Upper lobe of right lung (tissue), 1 donor: ENCODE measurements at regions not wholly inside any gene's neighbourhood (a gene's known extent, or its start where the extent isn't known, plus 50 kb on each side); places are given as distances from the start of the nearest gene placed in this dataset.
"Not testable (repeated sequence)": the region's sequence is repeated elsewhere in the genome, so short reads cannot be mapped to it uniquely, and the experiment has no call there.

Source experiments
- ATAC-seq: fragments of 200-7000 bp; cut with Tn5 transposase; one replicate; pipeline ENCODE4 v1.9.1; 2020; ENCODE audit warnings: mild to moderate bottlenecking, moderate library complexity
- DNase-seq: peaks from one replicate; pipeline ENCODE4 v3.0.0-alpha.2; 2020
- H3K27ac ChIP-seq: fragments of 200-600 bp; one replicate; pipeline ENCODE4 v1.8.0; 2022
- H3K27me3 ChIP-seq: fragments of 200-600 bp; one replicate; pipeline ENCODE4 v1.8.0; 2022; ENCODE audit warnings: mild to moderate bottlenecking
- H3K36me3 ChIP-seq: fragments of 200-600 bp; one replicate; pipeline ENCODE4 v1.8.0; 2022
- H3K4me1 ChIP-seq: fragments of 200-600 bp; one replicate; pipeline ENCODE4 v1.8.0; 2022
- H3K4me3 ChIP-seq: fragments of 200-600 bp; one replicate; pipeline ENCODE4 v1.8.0; 2022; ENCODE audit warnings: mild to moderate bottlenecking
- H3K9me3 ChIP-seq: fragments of 200-600 bp; one replicate; pipeline ENCODE4 v1.8.0; 2022
- intact Hi-C: fragments of 100-400 bp; cut with DNase I; formaldehyde crosslinking; loops from one replicate; pipeline ENCODE4 v1.11.0; 2022
- TF ChIP-seq, protein P1 (sequence below): fragments of 200-600 bp; IDR thresholded peaks from one replicate; pipeline ENCODE4 v1.8.0; 2022; ENCODE audit warnings: antibody characterized with exemption
- donor health status: DM: no; HTN: yes; CAD: no; lungs with severe emphysema.

DNA sequence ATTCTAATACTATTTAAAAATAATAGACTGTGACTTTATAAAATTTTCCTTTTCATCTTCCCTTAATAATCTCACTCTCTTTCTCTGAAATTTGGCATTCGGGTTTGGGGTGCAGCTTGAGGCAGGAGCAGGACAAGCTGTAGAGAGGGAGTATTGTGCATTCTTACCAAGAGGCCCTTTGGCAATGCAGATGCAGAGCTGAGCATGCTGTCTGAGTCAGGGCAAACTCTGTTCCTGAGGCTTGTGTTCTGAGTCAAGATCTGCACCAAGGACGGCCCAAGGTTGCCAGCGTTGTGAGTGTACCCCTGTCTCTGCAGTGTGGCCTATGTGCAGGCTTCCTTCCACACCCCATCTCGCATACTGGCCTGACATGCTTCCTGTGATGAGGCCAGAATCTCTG, 343.8 kb upstream of the FRG2C start:
- ATAC-seq (no peak), DNase-seq (no peak)
- Histone ChIP-seq H3K27me3 (no peaks in the 10 kb centered on the region), H3K9me3 (no peaks in the 10 kb centered on the region), H3K36me3 (no peaks in the 10 kb centered on the region), H3K4me1 (no peaks in the 10 kb centered on the region), H3K27ac (no peak overlapping the region), H3K4me3 (no peak overlapping the region)
- intact Hi-C loops: no loop called here
- TF ChIP-seq, protein P1, sequence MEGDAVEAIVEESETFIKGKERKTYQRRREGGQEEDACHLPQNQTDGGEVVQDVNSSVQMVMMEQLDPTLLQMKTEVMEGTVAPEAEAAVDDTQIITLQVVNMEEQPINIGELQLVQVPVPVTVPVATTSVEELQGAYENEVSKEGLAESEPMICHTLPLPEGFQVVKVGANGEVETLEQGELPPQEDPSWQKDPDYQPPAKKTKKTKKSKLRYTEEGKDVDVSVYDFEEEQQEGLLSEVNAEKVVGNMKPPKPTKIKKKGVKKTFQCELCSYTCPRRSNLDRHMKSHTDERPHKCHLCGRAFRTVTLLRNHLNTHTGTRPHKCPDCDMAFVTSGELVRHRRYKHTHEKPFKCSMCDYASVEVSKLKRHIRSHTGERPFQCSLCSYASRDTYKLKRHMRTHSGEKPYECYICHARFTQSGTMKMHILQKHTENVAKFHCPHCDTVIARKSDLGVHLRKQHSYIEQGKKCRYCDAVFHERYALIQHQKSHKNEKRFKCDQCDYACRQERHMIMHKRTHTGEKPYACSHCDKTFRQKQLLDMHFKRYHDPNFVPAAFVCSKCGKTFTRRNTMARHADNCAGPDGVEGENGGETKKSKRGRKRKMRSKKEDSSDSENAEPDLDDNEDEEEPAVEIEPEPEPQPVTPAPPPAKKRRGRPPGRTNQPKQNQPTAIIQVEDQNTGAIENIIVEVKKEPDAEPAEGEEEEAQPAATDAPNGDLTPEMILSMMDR: no peak

DNA sequence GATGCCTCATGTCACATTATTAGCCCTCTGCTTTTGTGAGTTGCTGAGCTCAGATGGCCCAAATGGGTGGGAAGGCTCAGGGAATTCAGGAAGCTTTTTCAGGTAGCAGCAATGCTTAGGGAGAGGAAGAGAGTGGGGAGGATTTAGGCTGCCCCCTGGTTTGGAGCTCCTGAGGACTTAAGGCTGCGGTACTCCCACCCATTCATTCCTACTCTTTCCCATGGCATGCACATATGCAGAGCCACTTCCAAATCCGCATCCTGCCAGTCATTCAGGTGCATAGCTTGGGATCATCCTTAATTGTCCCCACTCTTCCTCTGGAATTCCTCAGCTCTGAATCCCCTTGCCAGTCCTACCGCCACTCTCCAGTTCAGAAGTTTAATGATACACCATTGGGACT, 343.1 kb upstream of the FRG2C start:
- H3K27ac ChIP-seq: no peak overlapping the region
- H3K9me3 ChIP-seq: no peaks in the 10 kb centered on the region
- TF ChIP-seq, protein P1: no peak
- intact Hi-C loops: no loop called here
- no peaks in the 10 kb centered on the region for H3K36me3 ChIP-seq
- no peak for ATAC-seq
- no peaks in the 10 kb centered on the region for H3K27me3 ChIP-seq
- H3K4me1 ChIP-seq: no peaks in the 10 kb centered on the region
- H3K4me3 ChIP-seq: no peak overlapping the region
- DNase-seq: no peak

DNA sequence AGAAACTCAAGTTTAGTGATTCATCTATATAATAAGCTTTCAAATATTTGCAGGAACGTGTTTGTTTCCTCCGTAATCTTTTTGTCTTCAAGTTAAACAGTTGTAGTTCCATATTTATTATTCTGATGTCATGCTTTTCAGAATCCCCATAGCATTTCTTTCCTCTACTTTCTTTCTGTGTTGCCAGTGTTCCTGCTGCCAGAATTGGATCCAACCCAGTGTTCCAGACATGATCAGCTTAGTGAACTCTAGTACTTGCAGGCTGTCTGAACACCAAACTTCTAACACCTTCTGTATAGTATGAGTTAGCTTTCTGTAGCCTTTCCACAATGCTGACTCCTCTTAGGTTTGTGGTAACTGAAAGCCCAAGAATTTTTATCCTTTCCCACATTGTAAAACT, 340.2 kb upstream of the FRG2C start:
- H3K9me3 ChIP-seq, DNase-seq, intact Hi-C loops, H3K36me3 ChIP-seq, H3K4me3 ChIP-seq, H3K27ac ChIP-seq, H3K4me1 ChIP-seq, ATAC-seq, H3K27me3 ChIP-seq: not testable (repeated sequence)

DNA sequence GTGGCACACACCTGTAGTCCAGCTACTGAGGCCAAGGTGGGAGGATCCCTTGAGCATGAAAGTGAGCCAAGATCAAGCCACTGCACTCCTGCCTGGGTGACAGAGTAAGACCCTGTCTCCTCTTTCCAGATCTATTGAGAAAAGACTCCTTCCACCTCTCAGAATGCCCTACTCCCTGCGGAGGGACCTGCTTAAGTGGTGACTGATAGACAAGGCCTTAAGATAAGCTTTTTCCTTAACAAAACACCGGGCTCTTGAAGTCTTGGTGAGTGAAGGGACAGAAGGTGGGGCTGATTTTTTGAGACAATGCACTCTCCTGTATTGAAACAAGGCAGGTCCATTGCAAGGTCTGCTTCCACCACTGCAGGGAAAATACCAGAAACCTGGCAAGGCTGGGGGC, 338.4 kb upstream of the FRG2C start:
- intact Hi-C loops: no loop called here
- no peak for DNase-seq
- Histone ChIP-seq H3K27ac (no peak overlapping the region), H3K9me3 (no peaks in the 10 kb centered on the region), H3K27me3 (no peaks in the 10 kb centered on the region), H3K4me1 (no peaks in the 10 kb centered on the region), H3K4me3 (no peak overlapping the region), H3K36me3 (no peaks in the 10 kb centered on the region)
- ATAC-seq: no peak
- TF ChIP-seq, protein P1: no peak

DNA sequence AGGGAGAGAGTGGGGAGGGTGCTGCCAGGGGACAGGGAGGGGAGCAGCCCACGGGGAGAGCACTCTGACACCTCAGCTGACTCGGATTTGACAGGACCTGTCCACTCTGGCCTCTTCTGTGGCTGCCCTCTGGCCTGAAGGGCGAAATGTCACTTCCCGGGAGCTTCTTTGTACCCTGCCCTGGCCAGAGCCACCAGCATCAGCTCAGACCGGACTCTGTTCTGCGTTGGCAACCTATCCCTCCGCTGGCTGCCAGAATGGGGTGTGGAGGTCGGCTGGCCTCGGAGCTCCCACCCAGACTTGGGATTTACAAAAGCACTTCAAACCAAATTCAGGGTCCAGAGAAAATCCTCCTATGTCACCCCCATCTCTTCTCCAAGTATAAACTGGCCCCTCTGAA, 336.7 kb upstream of the FRG2C start:
- Histone ChIP-seq H3K36me3 (no peaks in the 10 kb centered on the region), H3K4me3 (no peak overlapping the region), H3K27me3 (no peaks in the 10 kb centered on the region), H3K27ac (no peak overlapping the region), H3K9me3 (no peaks in the 10 kb centered on the region), H3K4me1 (no peaks in the 10 kb centered on the region)
- TF ChIP-seq, protein P1: no peak
- DNase-seq (no peak), ATAC-seq (no peak)
- intact Hi-C loops: no loop called here

DNA sequence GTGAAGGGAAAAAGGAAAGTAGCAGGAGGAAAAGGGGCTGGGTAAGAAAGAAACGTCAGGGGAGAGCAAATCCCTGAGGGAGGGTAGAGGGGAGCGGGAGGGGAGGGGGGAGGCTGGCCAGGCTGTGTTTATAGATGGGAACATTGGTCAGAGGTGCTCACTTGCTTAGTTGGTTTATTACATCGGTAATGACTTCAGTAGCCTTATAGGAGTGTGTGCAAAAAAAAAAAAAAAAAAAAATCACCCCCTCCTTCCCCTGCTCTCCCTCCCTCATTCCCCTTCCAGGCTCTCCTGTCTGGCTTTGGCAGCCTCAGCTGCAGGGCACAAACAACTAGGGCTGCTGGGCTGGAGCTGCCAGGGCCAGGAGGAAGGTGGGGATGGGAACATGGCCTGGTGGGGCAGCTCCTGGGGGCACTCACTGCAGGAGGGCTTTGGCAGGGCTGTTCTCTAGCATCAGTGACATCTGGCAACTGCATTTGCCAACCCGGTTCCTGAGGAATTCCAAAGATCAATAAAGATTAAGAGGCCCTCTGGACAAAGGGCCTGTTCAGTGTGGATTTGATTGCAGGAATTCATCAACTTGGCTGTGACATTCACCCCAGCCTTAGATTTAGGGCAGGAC, 334.5 kb upstream of the FRG2C start:
- Histone ChIP-seq H3K9me3 (no peaks in the 10 kb centered on the region), H3K4me1 (no peaks in the 10 kb centered on the region), H3K27ac (no peak overlapping the region), H3K36me3 (no peaks in the 10 kb centered on the region), H3K27me3 (no peaks in the 10 kb centered on the region), H3K4me3 (no peak overlapping the region)
- ATAC-seq: no peak
- intact Hi-C loops: no loop called here
- TF ChIP-seq, protein P1: no peak
- DNase-seq: no peak

DNA sequence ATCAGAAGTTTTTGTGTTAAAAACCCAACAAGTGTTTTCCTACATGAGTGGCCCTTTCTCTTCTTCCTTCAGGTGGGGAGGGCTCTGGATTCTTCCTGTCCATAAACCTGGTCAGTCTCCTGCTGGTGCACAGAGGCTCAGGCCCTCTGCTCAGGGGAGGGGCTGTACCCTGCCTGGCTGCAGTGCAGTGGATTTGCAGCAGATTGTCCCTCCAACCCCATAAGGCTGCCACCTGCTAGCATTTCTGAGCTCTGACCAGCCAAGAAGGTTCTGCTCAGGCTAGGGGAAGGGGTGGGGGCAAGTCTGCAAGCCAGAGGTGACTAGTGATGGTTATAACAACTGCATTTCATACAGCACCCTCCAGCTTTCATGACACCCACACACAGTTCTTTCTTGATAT, 333.7 kb upstream of the FRG2C start:
- H3K27me3 ChIP-seq, H3K4me3 ChIP-seq, ATAC-seq, H3K4me1 ChIP-seq, intact Hi-C loops, H3K9me3 ChIP-seq, H3K36me3 ChIP-seq, DNase-seq, H3K27ac ChIP-seq: not testable (repeated sequence)

DNA sequence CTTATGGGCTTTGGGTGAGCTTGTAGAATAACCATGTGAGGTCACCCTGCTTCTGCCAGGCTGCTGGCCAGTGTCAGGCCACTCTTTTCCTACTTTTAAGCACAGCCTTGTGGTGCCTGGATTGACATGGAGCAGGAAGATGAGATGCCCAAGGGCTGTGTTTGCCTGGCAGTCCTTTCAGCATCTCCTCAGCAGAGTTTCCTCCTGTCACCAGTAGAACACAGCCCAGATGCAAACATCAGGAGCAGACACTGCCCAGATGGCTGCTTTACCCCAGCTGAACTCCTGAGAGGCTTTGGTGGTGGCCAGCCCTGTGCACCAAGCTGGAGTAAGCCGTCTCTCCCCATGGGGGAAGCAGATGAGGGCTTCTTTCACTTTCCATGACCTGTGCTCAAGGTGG, 332.0 kb upstream of the FRG2C start:
- DNase-seq, H3K27ac ChIP-seq, H3K4me1 ChIP-seq, H3K9me3 ChIP-seq, H3K4me3 ChIP-seq, intact Hi-C loops, H3K36me3 ChIP-seq, ATAC-seq, H3K27me3 ChIP-seq: not testable (repeated sequence)
